CD4-positive, alpha-beta T cell (primary cell): ENCODE measurements at regions not wholly inside any gene's neighbourhood (a gene's known extent, or its start where the extent isn't known, plus 50 kb on each side); places are given as distances from the start of the nearest gene placed in this dataset.

Source experiments
- ATAC-seq: fragments of 200-7000 bp; cut with Tn5 transposase; one replicate; pipeline ENCODE4 v1.10.0; 2022; ENCODE audit warnings: mild to moderate bottlenecking; ENCODE audit not compliant: poor library complexity
- CTCF ChIA-PET: fragments of 350-600 bp; sonication (Branson Sonifier 250); formaldehyde crosslinking; loops from one replicate; lab custom pipeline; 2021; ENCODE audit warnings: antibody characterized with exemption, inconsistent platforms; lab: Charles Lee
- POLR2A ChIA-PET: fragments of 350-600 bp; sonication (Branson Sonifier 250); formaldehyde crosslinking; loops from one replicate; lab custom pipeline; 2021; ENCODE audit warnings: antibody characterized with exemption, inconsistent platforms; lab: Charles Lee
- DNase-seq, 14 experiments: peaks; one replicate each; pipeline ENCODE4 v3.0.0-alpha.2; 2013 to 2020; ENCODE audit warnings: mixed read lengths in 2 of 14
- H3K27ac ChIP-seq, 2 donors: one replicate each; pipeline versions ENCODE4 v1.5.1 to v1.7.0; 2013; ENCODE audit warnings: low read length in 2 of 2, low read depth in 1 of 2, mild to moderate bottlenecking in 1 of 2
- H3K27me3 ChIP-seq, 2 experiments: 1 replicate in 1 of 2; 2 replicates in 1 of 2; pipeline versions ENCODE4 v1.6.1 to v1.7.0; 2013; ENCODE audit warnings: low read length in 2 of 2, control low read depth in 1 of 2, mild to moderate bottlenecking in 1 of 2, moderate library complexity in 1 of 2; ENCODE audit not compliant: insufficient read depth in 2 of 2, control insufficient read depth in 1 of 2
- H3K36me3 ChIP-seq: one replicate; pipeline ENCODE4 v1.6.1; 2013; ENCODE audit warnings: low read length, control low read depth; ENCODE audit not compliant: insufficient read depth
- H3K4me1 ChIP-seq: one replicate; pipeline ENCODE4 v1.6.1; 2013; ENCODE audit warnings: low read length, control low read depth; ENCODE audit not compliant: insufficient read depth
- H3K4me3 ChIP-seq: one replicate; pipeline ENCODE4 v1.5.1; 2013; ENCODE audit warnings: mild to moderate bottlenecking, low read length, moderate library complexity
- H3K9me3 ChIP-seq, 2 experiments: 1 replicate in 1 of 2; 2 replicates in 1 of 2; pipeline versions ENCODE4 v1.6.1 to v1.7.0; 2013; ENCODE audit warnings: low read length in 2 of 2, mild to moderate bottlenecking in 2 of 2, control low read depth in 1 of 2, moderate library complexity in 1 of 2; ENCODE audit not compliant: control insufficient read depth in 1 of 2, insufficient read depth in 1 of 2
- H3K27ac Mint-ChIP-seq: one replicate; pipeline ENCODE4 v1.8.0; 2020; ENCODE audit warnings: mixed read lengths
- H3K27me3 Mint-ChIP-seq: one replicate; pipeline ENCODE4 v1.8.0; 2021; ENCODE audit warnings: mixed read lengths
- H3K36me3 Mint-ChIP-seq: one replicate; pipeline ENCODE4 v1.8.0; 2021; ENCODE audit warnings: low read depth, mixed read lengths
- H3K4me1 Mint-ChIP-seq: one replicate; pipeline ENCODE4 v1.8.0; 2021; ENCODE audit warnings: low read depth, mixed read lengths
- H3K4me3 Mint-ChIP-seq: one replicate; pipeline ENCODE4 v1.8.0; 2020; ENCODE audit warnings: mild to moderate bottlenecking, mixed read lengths
- H3K9me3 Mint-ChIP-seq: one replicate; pipeline ENCODE4 v1.8.0; 2020; ENCODE audit warnings: mixed read lengths
- intact Hi-C, 2 experiments: fragments of 100-400 bp; cut with DNase I in 1 of 2; cut with micrococcal nuclease in 1 of 2; formaldehyde crosslinking; loops; one replicate each; pipeline versions ENCODE4 v1.15.1 to v1.9.0; 2023 to 2025; cut with DNase I, micrococcal nuclease
- TF ChIP-seq, protein P1 (sequence below): fragments of 200-600 bp; IDR thresholded peaks from one replicate; pipeline ENCODE4 v1.8.0; 2022; ENCODE audit warnings: antibody characterized with exemption, mild to moderate bottlenecking

DNA sequence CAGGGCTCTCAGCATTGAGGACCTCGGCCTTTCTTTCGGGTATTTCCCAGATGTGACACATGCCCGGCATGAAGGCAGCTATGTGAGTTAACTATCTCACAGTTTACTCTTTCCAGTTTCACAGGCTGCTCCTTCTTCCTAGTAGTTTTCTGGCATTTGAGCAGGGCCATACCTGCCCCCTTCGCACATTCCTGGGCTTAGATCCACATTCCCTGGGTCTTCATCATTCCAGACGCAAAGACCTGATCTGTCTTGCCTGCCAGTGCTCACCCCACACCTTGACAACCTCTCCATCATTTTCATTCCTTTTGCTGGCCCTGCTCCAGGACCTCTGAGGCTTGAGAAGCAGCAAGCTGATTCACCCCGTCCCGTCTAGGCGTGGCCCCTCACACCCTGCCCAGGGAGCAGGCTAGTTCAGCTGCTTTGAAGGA is 227.5 kb downstream of the WDR11 start:
- CTCF ChIA-PET: no interaction called here
- POLR2A ChIA-PET: no interaction called here
- Mint-ChIP-seq H3K36me3 (no peaks in the 10 kb centered on the region), H3K27ac (no peak overlapping the region), H3K4me1 (no peaks in the 10 kb centered on the region), H3K4me3 (no peak overlapping the region), H3K27me3 (no peaks in the 10 kb centered on the region), H3K9me3 (no peaks in the 10 kb centered on the region)
- Histone ChIP-seq H3K27ac (no peak overlapping the region), H3K4me1 (no peaks in the 10 kb centered on the region), H3K36me3 (no peaks in the 10 kb centered on the region), H3K27me3 (no peaks in the 10 kb centered on the region), H3K4me3 (no peak overlapping the region), H3K9me3 (peaks cover 0 to 12% of the 10 kb centered on the region in 2 experiments)
- ATAC-seq (no peak), DNase-seq (no peak)
- intact Hi-C loops: no loop called here
- TF ChIP-seq, protein P1, sequence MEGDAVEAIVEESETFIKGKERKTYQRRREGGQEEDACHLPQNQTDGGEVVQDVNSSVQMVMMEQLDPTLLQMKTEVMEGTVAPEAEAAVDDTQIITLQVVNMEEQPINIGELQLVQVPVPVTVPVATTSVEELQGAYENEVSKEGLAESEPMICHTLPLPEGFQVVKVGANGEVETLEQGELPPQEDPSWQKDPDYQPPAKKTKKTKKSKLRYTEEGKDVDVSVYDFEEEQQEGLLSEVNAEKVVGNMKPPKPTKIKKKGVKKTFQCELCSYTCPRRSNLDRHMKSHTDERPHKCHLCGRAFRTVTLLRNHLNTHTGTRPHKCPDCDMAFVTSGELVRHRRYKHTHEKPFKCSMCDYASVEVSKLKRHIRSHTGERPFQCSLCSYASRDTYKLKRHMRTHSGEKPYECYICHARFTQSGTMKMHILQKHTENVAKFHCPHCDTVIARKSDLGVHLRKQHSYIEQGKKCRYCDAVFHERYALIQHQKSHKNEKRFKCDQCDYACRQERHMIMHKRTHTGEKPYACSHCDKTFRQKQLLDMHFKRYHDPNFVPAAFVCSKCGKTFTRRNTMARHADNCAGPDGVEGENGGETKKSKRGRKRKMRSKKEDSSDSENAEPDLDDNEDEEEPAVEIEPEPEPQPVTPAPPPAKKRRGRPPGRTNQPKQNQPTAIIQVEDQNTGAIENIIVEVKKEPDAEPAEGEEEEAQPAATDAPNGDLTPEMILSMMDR: no peak

DNA sequence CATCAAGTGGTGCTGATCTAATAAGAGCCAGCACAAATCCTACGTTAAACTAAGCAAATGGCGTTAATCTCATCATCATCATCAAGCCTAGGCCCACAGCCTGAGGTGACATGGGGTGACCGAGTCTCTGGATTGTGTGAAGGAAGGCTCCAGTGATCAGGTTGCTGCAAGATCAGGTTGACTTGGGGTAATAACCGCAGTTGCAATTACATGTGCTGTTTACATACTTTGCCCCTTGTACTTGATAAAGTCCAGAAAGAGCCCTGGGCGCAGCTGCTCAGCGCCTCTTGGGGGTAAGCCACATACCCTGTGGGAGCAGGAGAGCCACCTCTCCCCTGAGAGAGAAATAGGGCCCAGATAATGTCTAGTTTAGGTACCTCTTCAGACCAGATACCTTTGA is 228.1 kb downstream of the WDR11 start:
- Mint-ChIP-seq H3K9me3 (no peaks in the 10 kb centered on the region), H3K4me3 (no peak overlapping the region), H3K36me3 (no peaks in the 10 kb centered on the region), H3K27ac (no peak overlapping the region), H3K27me3 (no peaks in the 10 kb centered on the region), H3K4me1 (no peaks in the 10 kb centered on the region)
- no peaks in the 10 kb centered on the region for H3K4me1 ChIP-seq
- no peak overlapping the region for H3K27ac ChIP-seq
- ChIA-PET CTCF (no interaction called here), POLR2A (no interaction called here)
- no peaks in the 10 kb centered on the region for H3K27me3 ChIP-seq
- TF ChIP-seq, protein P1: no peak
- intact Hi-C loops: no loop called here
- H3K4me3 ChIP-seq: no peak overlapping the region
- H3K36me3 ChIP-seq: no peaks in the 10 kb centered on the region
- DNase-seq (no peak), ATAC-seq (no peak)
- peaks cover 0 to 12% of the 10 kb centered on the region in 2 experiments for H3K9me3 ChIP-seq

DNA sequence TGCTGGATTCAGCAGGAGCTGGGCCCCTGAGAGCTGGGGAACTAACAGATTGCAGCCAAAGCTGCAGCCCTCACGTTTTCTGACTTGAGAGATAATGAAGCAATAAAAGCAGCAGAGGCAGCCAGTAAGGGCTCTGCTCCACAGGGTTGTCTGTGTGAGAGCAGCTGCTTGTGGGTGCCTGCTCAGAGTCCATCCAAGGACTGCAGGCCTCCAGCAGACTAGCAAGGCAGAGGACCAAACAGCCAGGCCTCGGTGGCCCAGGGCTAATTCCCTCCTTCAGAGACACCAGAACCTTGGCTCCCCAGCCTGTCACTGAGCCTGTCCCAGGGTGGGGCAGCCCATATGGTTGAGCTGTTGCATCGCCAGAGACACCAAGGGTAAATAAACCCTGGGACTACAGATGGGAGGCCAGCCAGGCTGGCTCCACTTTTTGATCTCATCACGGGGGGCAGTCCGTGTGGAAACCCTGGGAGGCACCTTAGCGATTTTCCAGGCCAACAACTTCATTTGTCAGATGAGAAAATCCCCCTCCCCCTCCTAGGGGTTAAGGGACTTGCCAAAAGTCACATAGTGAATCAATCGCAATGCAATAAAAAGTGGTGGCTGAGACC is 229.2 kb downstream of the WDR11 start:
- Mint-ChIP-seq H3K27ac (no peak overlapping the region), H3K36me3 (no peaks in the 10 kb centered on the region), H3K9me3 (no peaks in the 10 kb centered on the region), H3K4me1 (no peaks in the 10 kb centered on the region), H3K4me3 (no peak overlapping the region), H3K27me3 (no peaks in the 10 kb centered on the region)
- ChIA-PET CTCF (no interaction called here), POLR2A (no interaction called here)
- Histone ChIP-seq H3K27me3 (no peaks in the 10 kb centered on the region), H3K4me1 (no peaks in the 10 kb centered on the region), H3K36me3 (no peaks in the 10 kb centered on the region), H3K4me3 (no peak overlapping the region), H3K27ac (no peak overlapping the region), H3K9me3 (peaks cover 0 to 12% of the 10 kb centered on the region in 2 experiments)
- TF ChIP-seq, protein P1: no peak
- intact Hi-C loops: no loop called here
- ATAC-seq (no peak), DNase-seq (no peak)
